ENCODE measurements at regions not wholly inside any gene's neighbourhood (a gene's known extent, or its start where the extent isn't known, plus 50 kb on each side); places are given as distances from the start of the nearest gene placed in this dataset.
"Not testable (repeated sequence)": the region's sequence is repeated elsewhere in the genome, so short reads cannot be mapped to it uniquely, and the experiment has no call there.

GRCh38 chr6:28771401-28772267 lies 152.2 kb downstream of the TRIM27 start:
- DNase-seq: no peak

GRCh38 chr6:28772480-28773381 lies 151.1 kb downstream of the TRIM27 start:
- DNase-seq: peak; percentile 32

- no peak for DNase-seq
Observed at GRCh38 chr6:28774292-28775051, 149.3 kb downstream of the TRIM27 start.

- no peak for DNase-seq
Observed at GRCh38 chr6:28775052-28775376, 148.8 kb downstream of the TRIM27 start.

- DNase-seq: no peak
Observed at GRCh38 chr6:28775405-28776129, 148.2 kb downstream of the TRIM27 start.

GRCh38 chr6:28776269-28777146 lies 147.3 kb downstream of the TRIM27 start:
- no peak for DNase-seq

- no peak for DNase-seq
Observed at GRCh38 chr6:28777147-28777461, 146.7 kb downstream of the TRIM27 start.

- DNase-seq: no peak
Observed at GRCh38 chr6:28782113-28782673, 141.6 kb downstream of the TRIM27 start.

- DNase-seq: no peak
Observed at GRCh38 chr6:28785962-28786679, 137.7 kb downstream of the TRIM27 start.

- peak; percentile 86 for DNase-seq
Observed at GRCh38 chr6:28789553-28790083, 134.2 kb downstream of the TRIM27 start.

GRCh38 chr6:28791002-28791383 lies 132.8 kb downstream of the TRIM27 start:
- DNase-seq: no peak

GRCh38 chr6:28794175-28795002 lies 129.4 kb downstream of the TRIM27 start:
- peak; percentile 50 for DNase-seq

GRCh38 chr6:28800647-28801046 lies 123.1 kb downstream of the TRIM27 start:
- not testable (repeated sequence) for DNase-seq

GRCh38 chr6:28802417-28803336 lies 121.1 kb downstream of the TRIM27 start:
- peak; percentile 85 for DNase-seq

GRCh38 chr6:28803337-28803709 lies 120.5 kb downstream of the TRIM27 start:
- DNase-seq: no peak

GRCh38 chr6:28807682-28808280 lies 116.0 kb downstream of the TRIM27 start:
- peak; percentile 80 for DNase-seq

GRCh38 chr6:28808383-28808782 lies 115.4 kb downstream of the TRIM27 start:
- no peak for DNase-seq

Measured in activated CD4-positive, alpha-beta T cell treated with anti-CD3 and anti-CD28 coated beads, Interleukin-10, Interleukin-2, amounts not matched to agents 100 ng/mL and 50 ng/mL, durations not matched to agents 16 hours and 8 hours (primary cell).